MM.1S (cell line): ENCODE measurements at regions not wholly inside any gene's neighbourhood (a gene's known extent, or its start where the extent isn't known, plus 50 kb on each side); places are given as distances from the start of the nearest gene placed in this dataset.

ENCODE experiments used
- DNase-seq: peaks from one replicate; pipeline ENCODE4 v3.0.0-alpha.2; 2015
- H2AFZ ChIP-seq: fragments of 300-600 bp; sonication (generic); 2 replicates; pipeline ENCODE4 v1.6.0; 2016; ENCODE audit warnings: antibody characterized with exemption, low read length
- H3F3A ChIP-seq: fragments of 300-600 bp; sonication (generic); 2 replicates; pipeline ENCODE4 v1.6.1; 2016; ENCODE audit warnings: mild to moderate bottlenecking, antibody characterized with exemption, low read length, moderate library complexity, mixed read lengths; ENCODE audit not compliant: insufficient read depth
- H3K27ac ChIP-seq: fragments of 300-600 bp; sonication (generic); 2 replicates; pipeline ENCODE4 v1.5.1; 2016; ENCODE audit warnings: mild to moderate bottlenecking, low read length
- H3K27me3 ChIP-seq: fragments of 300-600 bp; sonication (generic); replicated peaks from 2 replicates; pipeline ENCODE4 v1.6.0; 2016; ENCODE audit warnings: low read length; ENCODE audit not compliant: insufficient read depth
- H3K36me3 ChIP-seq: fragments of 300-600 bp; sonication (generic); replicated peaks from 2 replicates; pipeline ENCODE4 v1.6.1; 2016; ENCODE audit warnings: mild to moderate bottlenecking, low read length, mixed read lengths; ENCODE audit not compliant: insufficient read depth
- H3K4me1 ChIP-seq: fragments of 300-600 bp; sonication (generic); 2 replicates; pipeline ENCODE4 v1.6.1; 2016; ENCODE audit warnings: low read length, mixed read lengths
- H3K4me2 ChIP-seq: fragments of 300-600 bp; sonication (generic); 2 replicates; pipeline ENCODE4 v1.6.0; 2016; ENCODE audit warnings: low read depth, low read length
- H3K4me3 ChIP-seq: fragments of 300-600 bp; sonication (generic); 2 replicates; pipeline ENCODE4 v1.5.1; 2016; ENCODE audit warnings: low read length, mixed read lengths
- H3K79me2 ChIP-seq: fragments of 300-600 bp; sonication (generic); 2 replicates; pipeline ENCODE4 v1.6.1; 2016; ENCODE audit warnings: mixed run types, low read length, mixed read lengths
- H3K9ac ChIP-seq: fragments of 300-600 bp; sonication (generic); 2 replicates; pipeline ENCODE4 v1.6.1; 2016; ENCODE audit warnings: low read length, mixed read lengths
- H3K9me2 ChIP-seq: fragments of 300-600 bp; sonication (generic); replicated peaks from 2 replicates; pipeline ENCODE4 v1.6.1; 2016; ENCODE audit warnings: mild to moderate bottlenecking, low read length, mixed read lengths; ENCODE audit not compliant: insufficient read depth
- H3K9me3 ChIP-seq: fragments of 300-600 bp; sonication (generic); replicated peaks from 2 replicates; pipeline ENCODE4 v1.6.1; 2016; ENCODE audit warnings: mild to moderate bottlenecking, low read length, mixed read lengths; ENCODE audit not compliant: insufficient read depth
- H4K20me1 ChIP-seq: fragments of 300-600 bp; sonication (generic); 2 replicates; pipeline ENCODE4 v1.6.1; 2016; ENCODE audit warnings: mild to moderate bottlenecking, low read length, moderate library complexity, mixed read lengths; ENCODE audit not compliant: insufficient read depth
- CTCF ChIP-seq: fragments of 300-600 bp; sonication (generic); IDR thresholded peaks from 2 replicates; pipeline ENCODE4 v1.5.1; 2016; ENCODE audit warnings: antibody characterized with exemption, low read length, mixed read lengths
- EZH2 ChIP-seq: fragments of 300-600 bp; sonication (generic); optimal IDR thresholded peaks from 2 replicates; pipeline ENCODE3; 2017; ENCODE audit warnings: low read depth, mild to moderate bottlenecking, antibody characterized with exemption, low read length, mixed read lengths
- EZH2phosphoT487 ChIP-seq: fragments of 300-600 bp; sonication (generic); IDR thresholded peaks from 2 replicates; pipeline ENCODE4 v1.6.1; 2018; ENCODE audit warnings: antibody characterized with exemption, low read length

DNA sequence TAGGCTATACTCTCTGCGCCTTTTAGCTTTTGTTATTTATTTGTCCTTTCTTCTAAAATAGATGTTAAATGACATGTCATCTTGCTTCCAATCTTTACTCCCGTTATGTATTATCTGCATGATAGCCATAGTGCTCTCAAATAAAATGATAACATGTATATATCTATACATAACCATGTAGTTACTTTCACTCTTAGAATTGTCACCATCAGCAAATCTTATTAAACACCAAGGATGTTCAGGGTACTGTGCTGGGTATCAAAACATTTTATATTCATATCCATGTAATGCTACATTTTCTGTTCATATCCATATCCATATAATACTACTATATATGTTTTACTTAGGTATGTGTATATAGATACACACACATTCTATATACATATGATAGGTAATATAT, 176.4 kb upstream of the CHST9 start:
- Histone ChIP-seq H3K27ac (no peak overlapping the region), H4K20me1 (no peaks in the 10 kb centered on the region), H3K79me2 (no peaks in the 10 kb centered on the region), H2AFZ (no peak overlapping the region), H3K27me3 (no peaks in the 10 kb centered on the region), H3K4me1 (no peaks in the 10 kb centered on the region), H3K4me3 (no peak overlapping the region), H3K9me3 (no peaks in the 10 kb centered on the region), H3K36me3 (no peaks in the 10 kb centered on the region), H3K9me2 (no peaks in the 10 kb centered on the region), H3F3A (no peaks in the 10 kb centered on the region), H3K9ac (no peak overlapping the region), H3K4me2 (no peak overlapping the region)
- no peak for DNase-seq
- TF ChIP-seq EZH2phosphoT487 (no peak), EZH2 (no peak), CTCF (no peak)

- Histone ChIP-seq H3K9me2 (no peaks in the 10 kb centered on the region), H3F3A (no peaks in the 10 kb centered on the region), H4K20me1 (no peaks in the 10 kb centered on the region), H3K27ac (no peak overlapping the region), H3K9me3 (no peaks in the 10 kb centered on the region), H3K4me2 (no peak overlapping the region), H3K4me1 (no peaks in the 10 kb centered on the region), H3K9ac (no peak overlapping the region), H3K79me2 (no peaks in the 10 kb centered on the region), H2AFZ (no peak overlapping the region), H3K36me3 (no peaks in the 10 kb centered on the region), H3K27me3 (no peaks in the 10 kb centered on the region), H3K4me3 (no peak overlapping the region)
- TF ChIP-seq EZH2 (no peak), CTCF (no peak), EZH2phosphoT487 (no peak)
- no peak for DNase-seq
These were observed 170.2 kb upstream of the CHST9 start for GRCh38 chr18:27355308-27355707.

DNA sequence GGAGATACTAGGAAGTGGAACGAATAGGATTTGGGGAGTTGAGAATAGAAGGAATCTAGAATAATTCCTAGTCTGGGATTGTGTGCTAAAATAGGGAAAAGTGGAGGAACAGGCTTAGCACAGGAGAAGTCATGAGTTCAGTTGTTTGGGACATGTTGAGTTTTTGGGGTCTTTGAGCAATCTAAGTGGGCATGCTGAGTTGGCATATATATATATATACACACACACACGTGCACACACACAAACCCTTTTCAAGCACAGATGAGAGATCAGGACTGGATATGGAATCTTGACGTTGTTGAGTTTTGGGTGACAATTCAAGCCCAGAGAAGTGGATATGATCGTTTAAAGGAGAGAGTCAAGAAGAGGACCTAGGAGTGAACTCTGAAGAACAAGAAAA, 168.2 kb upstream of the CHST9 start:
- Histone ChIP-seq H4K20me1 (no peaks in the 10 kb centered on the region), H3K4me2 (no peak overlapping the region), H3K27ac (no peak overlapping the region), H3K9me2 (no peaks in the 10 kb centered on the region), H3K79me2 (no peaks in the 10 kb centered on the region), H3K4me1 (no peaks in the 10 kb centered on the region), H3K36me3 (no peaks in the 10 kb centered on the region), H3K9ac (no peak overlapping the region), H2AFZ (no peak overlapping the region), H3K9me3 (no peaks in the 10 kb centered on the region), H3K4me3 (no peak overlapping the region), H3K27me3 (no peaks in the 10 kb centered on the region), H3F3A (no peaks in the 10 kb centered on the region)
- TF ChIP-seq CTCF (no peak), EZH2phosphoT487 (no peak), EZH2 (no peak)
- no peak for DNase-seq
